GM19438 (cell line): ENCODE measurements at regions not wholly inside any gene's neighbourhood (a gene's known extent, or its start where the extent isn't known, plus 50 kb on each side); places are given as distances from the start of the nearest gene placed in this dataset.
"Not testable (repeated sequence)": the region's sequence is repeated elsewhere in the genome, so short reads cannot be mapped to it uniquely, and the experiment has no call there.

ENCODE experiments used
- ATAC-seq: cut with Tn5 transposase; IDR thresholded peaks from one replicate; pipeline ENCODE4 v1.9.1; 2021; ENCODE audit warnings: low read depth; ENCODE audit not compliant: unreplicated experiment

DNA sequence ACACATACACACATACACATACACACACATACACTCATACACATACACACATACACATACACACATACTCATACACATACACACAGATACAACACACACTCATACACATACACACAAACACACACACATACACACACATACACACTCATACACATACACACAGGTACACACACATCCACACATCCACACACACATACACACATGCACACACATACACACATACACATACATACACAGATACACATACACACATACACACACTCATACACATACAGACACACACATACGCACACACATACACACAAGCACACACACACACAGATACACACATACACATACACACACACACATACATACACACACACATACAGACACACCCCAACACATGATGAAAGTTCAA is 729.1 kb upstream of the SOX11 start:
- no peak for ATAC-seq

DNA sequence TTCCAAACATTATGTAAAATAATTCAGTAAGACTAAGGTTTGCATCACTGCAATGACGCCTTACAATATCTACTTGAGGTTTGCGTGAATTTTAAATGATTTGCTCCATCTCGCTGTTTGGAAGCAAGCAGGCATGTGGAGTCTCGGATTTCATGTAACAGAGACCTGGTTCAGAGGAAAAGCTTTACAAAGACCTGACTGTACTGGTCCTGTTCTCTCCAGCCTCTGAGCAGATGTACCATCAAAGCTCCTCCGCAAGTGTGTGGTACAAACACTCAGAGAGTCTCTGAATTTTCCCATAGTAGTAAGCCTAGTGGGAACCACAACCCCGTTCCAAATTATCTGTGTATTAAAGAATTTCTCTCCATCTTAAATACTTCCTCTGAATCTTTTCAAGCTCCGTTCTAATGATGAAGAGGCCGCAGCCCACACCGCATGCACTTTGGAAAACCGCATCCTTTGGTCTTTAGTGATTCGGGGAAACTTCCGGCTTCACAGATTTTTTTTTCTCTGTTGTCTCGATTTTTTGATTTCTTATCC is 728.1 kb upstream of the SOX11 start:
- ATAC-seq: no peak

DNA sequence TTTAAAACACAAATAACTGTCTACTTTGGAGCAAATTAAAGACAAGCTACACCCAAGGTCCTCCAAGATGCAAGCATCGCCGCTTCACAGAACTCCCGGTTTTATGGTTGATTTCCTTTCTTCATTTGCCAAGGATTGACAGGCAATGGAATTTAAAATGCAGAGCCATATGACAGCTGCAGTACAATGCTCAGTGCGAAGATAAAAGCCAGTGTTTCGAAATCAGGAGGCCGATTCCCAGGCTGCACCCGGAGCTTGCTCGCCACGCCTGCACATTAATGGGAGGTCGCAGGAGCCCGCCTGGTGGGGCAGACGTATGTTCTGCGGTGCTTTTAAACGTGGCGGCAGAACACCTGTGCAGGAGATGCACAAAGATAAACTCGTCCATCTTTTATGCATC is 727.6 kb upstream of the SOX11 start:
- ATAC-seq: no peak

DNA sequence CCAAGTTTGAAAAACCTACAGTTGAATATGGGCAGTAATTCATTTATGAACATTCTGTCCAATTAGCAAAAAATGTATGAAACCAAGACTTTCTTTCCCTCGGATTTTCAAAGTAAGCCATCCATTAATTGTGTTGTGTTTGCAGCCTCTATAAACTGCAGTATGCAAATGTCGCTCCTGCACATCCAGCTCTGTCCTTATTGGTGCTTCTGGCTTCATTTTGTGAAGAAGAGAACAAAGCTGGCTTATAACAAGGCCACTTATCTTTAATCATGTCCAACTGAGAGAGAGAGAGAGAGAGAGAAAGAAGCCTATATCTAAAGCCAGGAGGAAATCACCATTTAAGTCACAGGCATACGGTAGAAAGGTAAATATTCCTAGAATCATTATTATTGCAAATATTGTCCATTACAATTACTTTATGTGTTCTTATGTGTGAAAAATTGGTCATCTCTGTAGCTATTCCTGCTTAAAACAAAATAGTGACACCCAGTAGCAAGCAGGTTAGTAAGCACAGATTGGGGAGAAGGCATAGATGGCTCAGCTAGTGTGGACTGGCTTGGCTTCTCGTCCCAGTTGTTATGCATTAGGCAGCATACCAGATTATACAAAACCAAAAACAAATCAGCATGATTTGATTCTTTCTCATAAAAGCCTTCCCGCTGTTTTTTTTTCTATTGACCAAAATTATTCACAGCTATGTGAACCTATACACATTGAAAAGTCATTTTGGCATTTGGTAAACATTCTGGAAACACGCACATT is 726.4 kb upstream of the SOX11 start:
- ATAC-seq: no peak

DNA sequence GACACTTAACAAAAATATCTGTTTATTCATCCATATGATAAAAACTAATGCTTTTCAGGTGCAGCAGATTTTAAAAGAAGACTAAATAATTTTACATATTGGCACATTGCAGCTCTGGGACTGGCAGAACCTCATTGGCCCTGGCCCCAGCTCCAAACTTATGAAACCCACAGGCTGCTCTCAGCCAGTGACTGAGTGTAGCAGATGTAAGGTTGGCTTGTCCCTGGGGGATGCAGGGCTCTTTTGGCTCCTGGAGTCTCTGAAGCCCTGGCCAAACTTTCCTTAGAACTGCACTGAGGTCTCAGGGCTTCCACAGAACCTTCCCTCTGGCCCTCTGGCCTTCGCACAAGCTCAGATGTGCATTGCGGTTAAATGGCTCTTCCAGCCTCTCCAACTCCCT is 725.0 kb upstream of the SOX11 start:
- no peak for ATAC-seq

DNA sequence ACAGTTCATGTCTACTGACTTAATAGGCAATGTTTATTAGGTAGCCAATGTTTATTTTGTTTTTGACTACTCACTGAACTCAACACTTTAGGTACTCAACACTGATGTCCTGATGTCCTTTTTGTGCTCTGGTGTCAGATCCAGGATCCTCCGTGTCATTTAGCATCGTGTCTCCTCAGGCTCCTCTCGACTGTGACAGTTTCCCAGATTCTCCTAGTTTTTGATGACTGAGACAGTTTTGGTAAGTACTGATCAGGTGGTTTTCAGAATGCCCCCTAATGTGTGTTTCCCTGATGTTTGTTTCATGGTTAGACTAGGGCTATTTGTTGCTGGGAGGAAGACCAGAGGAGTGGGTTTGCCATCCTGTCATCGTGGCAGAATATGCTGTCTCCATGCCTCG is 719.7 kb upstream of the SOX11 start:
- ATAC-seq: no peak

DNA sequence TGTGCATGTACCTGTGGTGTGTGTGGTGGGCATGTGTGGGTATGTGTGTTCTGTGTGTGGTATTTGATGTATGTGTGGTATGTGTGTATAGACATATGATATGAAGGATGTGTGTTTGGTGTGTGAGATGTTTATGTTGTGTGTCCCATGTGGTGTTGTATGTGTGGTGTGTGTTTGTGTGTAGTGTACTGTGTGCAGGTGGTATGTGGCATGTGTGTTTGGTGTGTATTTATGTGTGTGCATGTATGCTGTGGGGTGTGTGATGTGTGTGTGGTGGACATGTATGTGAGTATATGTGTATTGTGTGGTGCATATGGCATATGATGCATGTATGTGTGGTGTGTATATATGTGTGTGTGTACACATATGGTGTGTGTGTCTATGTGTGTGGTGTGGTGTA is 718.8 kb upstream of the SOX11 start:
- ATAC-seq: no peak

DNA sequence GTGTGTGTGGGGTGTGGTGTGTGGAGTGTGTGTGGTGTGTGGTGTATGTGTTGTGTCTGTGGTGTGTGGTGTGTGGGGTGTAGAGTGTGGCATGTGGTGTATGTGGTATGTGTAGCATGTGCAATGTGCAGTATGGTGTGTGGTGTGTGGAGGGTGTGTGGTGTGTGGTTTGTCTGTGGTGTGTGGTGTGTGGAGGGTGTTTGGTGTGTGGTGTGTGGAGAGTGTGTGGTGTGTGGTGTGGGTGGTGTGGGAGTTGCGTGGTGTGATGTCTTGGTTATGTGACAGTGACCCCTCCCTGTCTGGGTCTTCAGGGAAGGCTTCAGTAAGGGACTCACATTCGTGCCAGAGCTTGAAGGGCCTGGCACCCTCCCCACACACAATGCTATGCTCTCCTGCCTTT is 718.2 kb upstream of the SOX11 start:
- no peak for ATAC-seq

DNA sequence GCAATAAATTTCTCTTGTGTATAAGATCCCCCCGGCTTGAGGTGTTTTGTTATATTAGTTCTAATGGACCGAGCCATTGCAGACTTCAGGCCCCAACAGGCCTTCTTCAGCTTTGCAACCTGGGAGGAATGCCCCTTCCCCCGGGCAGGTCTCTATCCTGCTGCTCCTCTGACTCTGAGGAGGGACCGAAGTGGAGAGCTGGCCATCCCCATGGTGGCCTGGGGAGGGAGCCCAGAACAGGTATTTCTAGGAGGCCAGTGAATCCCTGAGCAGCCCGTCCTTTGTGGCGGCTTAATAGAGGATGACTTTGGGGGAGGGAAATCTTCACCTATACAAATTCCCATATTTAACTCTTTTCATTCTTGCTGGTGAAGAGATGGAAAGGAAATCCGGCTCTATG is 715.8 kb upstream of the SOX11 start:
- ATAC-seq: no peak

DNA sequence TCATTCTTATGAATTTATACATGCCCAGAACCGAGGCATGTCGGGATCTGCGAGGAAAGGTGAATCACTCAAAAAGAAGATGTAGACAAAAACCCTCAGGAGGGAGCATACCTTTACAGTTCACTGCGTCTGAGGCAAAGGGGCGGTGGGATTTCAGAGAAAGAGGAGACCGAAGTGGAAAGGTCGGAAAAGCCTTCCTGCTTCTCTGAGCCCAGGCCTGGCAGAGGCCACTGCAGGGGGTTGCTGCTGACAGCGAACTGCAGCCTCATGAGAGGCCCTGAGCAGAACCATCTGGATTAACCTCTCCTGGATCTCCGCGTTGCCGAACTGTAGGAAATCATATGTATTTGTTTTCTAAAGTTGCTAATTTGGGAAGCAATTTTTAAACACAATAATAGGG is 713.1 kb upstream of the SOX11 start:
- no peak for ATAC-seq

DNA sequence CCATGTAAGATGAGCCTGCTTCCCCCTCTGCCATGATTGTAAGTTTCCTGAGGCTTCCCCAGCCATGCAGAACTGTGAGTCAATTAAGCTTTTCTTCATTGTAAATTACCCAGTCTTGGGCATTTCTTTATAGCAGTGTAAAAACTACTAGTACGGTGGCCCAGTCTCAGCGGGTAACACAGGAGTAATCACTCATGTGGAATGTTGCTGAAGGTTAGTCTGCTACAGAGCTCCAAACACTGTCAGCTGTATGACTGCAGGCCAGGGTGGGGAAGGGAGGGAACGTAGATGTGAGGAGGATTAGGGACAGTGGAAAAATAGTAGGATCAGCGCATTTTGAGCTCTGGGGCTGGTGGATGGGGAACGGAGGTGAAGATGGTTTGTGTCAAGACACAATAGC is 711.2 kb upstream of the SOX11 start:
- ATAC-seq: no peak

DNA sequence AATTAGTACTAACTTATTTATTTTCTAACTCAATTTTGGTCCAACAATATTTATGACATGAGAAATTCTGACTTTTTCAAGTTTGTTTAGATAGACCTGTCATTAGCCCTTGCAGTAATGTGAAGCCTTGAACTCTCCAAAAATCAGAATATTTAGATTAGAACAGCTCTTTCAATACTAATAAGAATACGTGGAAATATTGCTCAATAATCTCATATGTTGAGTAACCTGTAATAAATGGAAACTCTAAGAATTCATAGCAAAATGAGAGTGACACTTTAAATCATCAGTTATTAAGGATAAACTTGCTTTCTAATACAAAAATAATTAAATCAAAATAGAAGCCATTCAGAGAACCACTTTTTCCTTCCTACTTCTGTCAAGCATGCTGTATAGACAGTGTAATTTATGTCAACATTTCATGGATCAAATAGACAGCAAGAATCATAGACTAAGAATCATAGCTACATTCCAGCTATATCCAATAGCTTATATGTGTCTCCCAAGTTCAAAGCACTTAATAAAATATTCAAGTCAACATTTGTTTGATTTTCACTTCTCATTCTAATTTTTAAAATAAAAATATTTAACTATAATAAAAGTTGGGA is 710.3 kb upstream of the SOX11 start:
- ATAC-seq: no peak

DNA sequence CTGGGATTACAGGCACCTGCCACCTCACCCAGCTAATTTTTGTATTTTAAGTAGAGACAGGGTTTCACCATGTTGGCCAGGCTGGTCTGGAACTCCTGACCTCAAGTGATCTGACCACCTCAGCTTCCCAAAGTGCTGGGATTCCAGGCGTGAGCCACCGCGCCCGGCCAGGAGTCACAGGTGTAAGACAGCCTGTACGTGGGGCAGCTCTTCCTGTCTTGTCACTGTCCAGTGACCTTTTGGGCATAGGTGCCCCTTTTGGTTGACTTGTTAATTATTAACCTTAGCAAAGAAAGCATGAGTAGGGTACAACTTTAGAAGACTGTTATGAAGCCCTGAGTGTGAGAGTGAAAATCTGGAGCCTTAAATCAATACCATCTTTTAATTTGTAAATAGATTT is 703.7 kb upstream of the SOX11 start:
- not testable (repeated sequence) for ATAC-seq

DNA sequence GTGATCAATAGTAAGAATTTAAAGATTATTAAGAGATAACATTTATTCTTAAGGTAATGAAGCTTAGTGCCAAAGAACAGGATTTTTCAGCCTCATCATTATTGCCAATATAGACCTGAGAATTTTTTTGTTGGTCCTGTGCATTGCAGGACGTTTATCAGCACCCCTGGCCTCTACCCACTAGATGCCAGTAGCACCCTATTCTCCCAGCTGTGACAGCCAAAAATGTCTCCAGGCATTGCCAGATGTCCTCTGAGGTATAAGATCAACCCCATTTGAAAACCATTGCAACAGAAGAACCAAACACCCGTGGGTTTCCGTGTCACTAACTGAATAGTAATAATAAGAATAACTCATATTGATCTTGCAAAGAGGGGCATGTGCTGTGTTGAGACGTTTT is 700.0 kb upstream of the SOX11 start:
- ATAC-seq: no peak

DNA sequence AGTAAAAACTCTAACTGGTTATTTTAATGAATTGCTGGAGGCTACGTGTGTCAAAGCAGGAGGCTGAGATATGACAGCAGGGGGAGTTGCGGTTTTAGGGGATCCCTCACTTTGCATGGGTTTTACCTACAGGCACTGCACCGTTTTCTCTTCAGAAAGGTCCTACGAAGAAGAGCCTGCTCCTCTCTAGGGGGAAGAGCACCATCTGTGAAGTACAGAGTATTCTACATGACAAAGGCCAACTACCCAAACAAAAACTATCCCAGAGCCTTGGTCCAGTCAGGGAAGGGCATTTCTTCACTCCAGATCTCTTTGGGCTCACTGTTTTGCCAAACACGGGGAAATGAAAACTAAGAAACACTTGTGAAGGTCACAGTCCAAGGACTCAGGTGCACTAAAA is 696.7 kb upstream of the SOX11 start:
- ATAC-seq: no peak

DNA sequence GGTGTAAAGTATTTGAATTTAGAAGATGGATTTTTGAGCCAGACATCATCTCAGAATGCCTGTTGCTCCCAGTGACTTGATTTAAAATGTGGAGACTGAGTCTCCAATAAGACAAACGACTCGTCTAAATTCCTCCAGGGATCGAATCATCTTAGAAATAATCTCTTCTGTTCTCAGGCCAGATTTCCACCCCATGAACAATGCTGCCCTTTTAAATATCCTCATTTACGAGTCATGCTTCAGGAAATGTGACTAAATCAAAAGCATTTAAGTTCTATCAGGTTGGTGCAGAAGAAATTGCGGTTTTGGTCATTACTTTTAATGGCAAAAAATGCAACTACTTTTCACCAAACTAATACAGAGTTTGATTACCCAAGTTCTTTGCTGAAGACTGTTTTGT is 684.6 kb upstream of the SOX11 start:
- ATAC-seq: no peak

DNA sequence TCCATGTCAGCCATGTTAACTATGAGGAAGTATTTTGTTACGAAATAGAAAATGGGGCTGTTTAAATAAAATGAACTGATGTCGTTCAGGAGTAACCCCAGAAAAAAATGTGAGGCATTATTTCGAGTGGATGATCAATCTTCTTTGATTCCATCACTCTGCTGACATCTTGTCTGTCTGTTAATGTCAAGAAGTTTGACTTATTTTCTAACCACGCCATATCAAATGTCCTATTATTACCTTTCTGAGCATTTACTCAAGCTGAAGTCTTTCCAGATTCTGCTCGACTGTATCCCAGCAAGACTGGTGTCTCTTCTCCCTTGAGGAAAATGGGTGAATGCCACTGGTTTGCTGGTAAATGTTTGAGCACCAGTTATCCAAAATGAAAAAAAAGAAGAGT is 672.9 kb upstream of the SOX11 start:
- ATAC-seq: no peak

DNA sequence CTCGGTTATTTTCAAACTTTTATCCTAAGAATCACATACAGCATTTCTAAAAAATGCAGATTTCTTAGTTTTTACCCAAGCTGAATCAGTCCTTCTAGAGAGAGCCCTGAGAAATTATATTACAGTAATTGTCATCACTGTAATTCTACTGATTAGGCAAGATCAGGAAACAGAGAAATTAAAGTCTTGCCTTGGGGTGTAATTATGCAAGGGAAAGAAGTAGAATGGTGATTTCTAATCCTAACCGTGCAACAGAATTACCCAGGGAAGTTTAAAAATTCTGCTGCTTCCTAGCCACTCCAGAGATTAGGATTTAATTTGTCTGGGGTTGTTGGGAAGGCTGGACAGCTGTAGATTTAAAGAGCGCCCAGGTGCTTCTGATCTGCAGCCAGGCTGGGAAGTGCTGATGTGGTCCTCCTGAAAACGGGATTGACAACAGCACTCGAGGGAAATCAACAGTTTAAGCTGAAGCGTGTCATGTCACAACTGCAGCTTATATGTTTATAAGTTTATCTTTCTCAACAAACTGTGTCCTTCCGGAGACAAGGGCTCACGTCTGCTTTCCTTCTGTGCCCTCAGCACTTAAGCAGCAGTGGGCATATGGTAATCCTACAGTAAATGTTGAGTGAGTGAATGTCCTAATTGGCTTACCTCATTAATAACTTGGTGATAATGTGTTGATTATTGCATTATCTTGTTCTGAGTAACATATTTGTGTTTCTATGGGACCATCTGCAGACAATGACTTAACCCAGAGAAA is 671.9 kb upstream of the SOX11 start:
- ATAC-seq: no peak

DNA sequence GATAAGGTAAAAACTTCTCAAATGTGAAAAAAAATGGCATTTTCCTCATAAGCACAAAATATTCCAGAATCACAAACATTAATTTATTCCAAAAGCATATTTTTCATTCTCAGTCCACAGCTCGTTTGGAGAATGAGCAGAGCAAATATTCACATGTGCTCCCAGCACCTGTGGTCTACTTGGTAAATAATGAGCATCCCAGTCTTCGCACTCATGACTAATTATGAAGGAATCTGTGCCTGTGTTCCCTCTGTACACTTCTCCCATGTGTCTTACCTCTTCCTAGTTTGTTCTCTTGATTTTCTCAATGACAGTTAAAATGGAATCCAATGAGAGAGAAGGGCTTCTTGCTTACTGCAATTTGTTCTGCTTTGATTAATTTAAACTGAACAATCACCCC is 671.0 kb upstream of the SOX11 start:
- no peak for ATAC-seq

DNA sequence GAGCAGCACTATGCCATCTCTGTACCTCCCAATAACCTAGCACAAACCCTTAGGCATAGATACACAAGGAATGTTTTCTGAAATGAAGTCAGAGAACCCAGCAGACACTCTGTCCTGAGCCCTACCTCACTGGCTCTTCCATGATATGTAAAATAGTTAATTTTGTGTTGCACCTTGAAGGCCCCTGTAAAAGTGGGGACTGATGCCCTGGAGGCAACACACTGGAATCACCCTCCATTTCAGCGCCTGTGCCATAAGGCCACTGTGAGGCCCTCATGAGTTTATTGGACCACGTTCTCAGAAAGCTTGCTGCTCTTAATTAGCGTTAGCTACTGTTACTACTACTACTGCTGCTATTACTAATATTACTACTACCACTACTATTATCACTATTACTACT is 670.1 kb upstream of the SOX11 start:
- no peak for ATAC-seq
